ENCODE measurements at regions not wholly inside any gene's neighbourhood (a gene's known extent, or its start where the extent isn't known, plus 50 kb on each side); places are given as distances from the start of the nearest gene placed in this dataset.

GRCh38 chr12:66941150-66941549 is 262.3 kb upstream of the GRIP1 start:
- TF ChIP-seq CTCF (IDR thresholded peaks at IDR 0.05; ENCODE audit: borderline replicate concordance, extremely low read depth, low read length, poor library complexity, severe bottlenecking) (no peak), EZH2 (IDR thresholded peaks at IDR 0.05; ENCODE audit: borderline replicate concordance, low read depth, low read length, severe bottlenecking) (no peak)
